ENCODE measurements at regions not wholly inside any gene's neighbourhood (a gene's known extent, or its start where the extent isn't known, plus 50 kb on each side); places are given as distances from the start of the nearest gene placed in this dataset.

GRCh38 chr15:61503383-61503969 lies 274.4 kb upstream of the RORA start:
- TF ChIP-seq CTCF (IDR thresholded peaks at IDR 0.05) (no peak), POLR2A (IDR thresholded peaks at IDR 0.05) (no peak), POLR2AphosphoS5 (IDR thresholded peaks at IDR 0.05) (no peak), EP300 (IDR thresholded peaks at IDR 0.05) (no peak)
